ENCODE measurements at regions not wholly inside any gene's neighbourhood (a gene's known extent, or its start where the extent isn't known, plus 50 kb on each side); places are given as distances from the start of the nearest gene placed in this dataset.

DNA sequence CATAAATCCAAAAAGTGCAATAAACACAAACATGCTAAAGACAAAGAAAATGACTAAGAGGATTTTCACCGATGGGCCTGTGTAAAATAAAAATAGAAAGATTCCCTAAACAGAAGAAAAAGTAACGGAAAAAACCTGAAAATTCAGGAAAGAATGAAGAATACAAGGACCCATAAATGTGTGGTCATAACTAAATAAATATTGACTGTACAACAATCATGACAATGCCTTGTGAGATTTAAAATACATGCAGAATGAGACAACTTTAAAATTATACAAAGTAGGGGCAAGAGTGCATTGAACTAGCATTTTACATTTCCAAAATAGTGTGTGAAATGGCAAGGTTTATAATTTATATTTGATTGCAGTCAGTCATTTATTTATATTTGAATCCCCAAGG, 409.1 kb upstream of the ANKRD30A start:
- no peak overlapping the region for H3K23ac ChIP-seq (ENCODE audit: low read depth, low read length)
- dilution Hi-C loops (cut with HindIII; ENCODE audit: low sequenced_read_pairs, unreplicated experiment) = no loop called here
- DNase-seq = no peak
- H4K91ac ChIP-seq (ENCODE audit: insufficient read depth, low read depth, low read length) = no peak overlapping the region
- H3K9ac ChIP-seq (ENCODE audit: low read depth, low read length) = no peak overlapping the region
- H3K4me3 ChIP-seq (ENCODE audit: insufficient read depth, low read depth, low read length) = no peak overlapping the region
- H3K79me1 ChIP-seq (ENCODE audit: low read depth in 1 of 2, low read length in 2 of 2) = no peaks in the 10 kb centered on the region
- no peaks in the 10 kb centered on the region for H3K9me3 ChIP-seq (ENCODE audit: control insufficient read depth, insufficient read depth, low read length)
- no peak overlapping the region for H2BK15ac ChIP-seq (ENCODE audit: low read depth, low read length)
- CTCF ChIA-PET = no interaction called here
- H4K20me1 ChIP-seq (ENCODE audit: insufficient read depth, low read length) = no peaks in the 10 kb centered on the region
- no peak overlapping the region for H2BK5ac ChIP-seq (ENCODE audit: low read depth, low read length, poor library complexity, severe bottlenecking)
- H2BK20ac ChIP-seq (ENCODE audit: low read depth, low read length) = no peak overlapping the region
- WGBS, 2 experiments (ENCODE audit: extremely low coverage in 2 of 2, insufficient read length in 1 of 2) = no CpG with 5 or more reads among the region's 2 CpGs
- no peak for ATAC-seq (ENCODE audit: low read depth)
- no peak overlapping the region for H2AK9ac ChIP-seq (replicated peaks; ENCODE audit: low read depth, low read length, poor library complexity)
- H3K56ac ChIP-seq (ENCODE audit: extremely low read depth, insufficient read depth, low read length) = no peak overlapping the region
- in situ Hi-C loops (cut with MboI; ENCODE audit: low sequenced_read_pairs) = no loop called here
- H3K4me2 ChIP-seq (ENCODE audit: low read depth, low read length) = no peak overlapping the region
- no peak overlapping the region for H3K27ac ChIP-seq (ENCODE audit: insufficient read depth, low read length)
- intact Hi-C loops (cut with micrococcal nuclease) = no loop called here
- POLR2A ChIA-PET (ENCODE audit: unreplicated experiment) = no interaction called here
- TF ChIP-seq NFE2L2 (IDR thresholded peaks at IDR 0.05; ENCODE audit: low read depth, low read length) (no peak), RCOR1 (IDR thresholded peaks at IDR 0.05; ENCODE audit: insufficient replicate concordance, low read length) (no peak), FOS (IDR thresholded peaks at IDR 0.05; ENCODE audit: low read depth, low read length) (no peak), MAZ (IDR thresholded peaks at IDR 0.05; ENCODE audit: borderline replicate concordance, low read depth, low read length) (no peak), RFX5 (IDR thresholded peaks at IDR 0.05; ENCODE audit: low read depth, low read length) (no peak), SMC3 (IDR thresholded peaks at IDR 0.05; ENCODE audit: low read depth, low read length) (no peak), CHD1 (IDR thresholded peaks at IDR 0.05; ENCODE audit: low read depth, low read length) (no peak), POLR2A (IDR thresholded peaks at IDR 0.05; ENCODE audit: low read depth, low read length) (no peak), MAFK (IDR thresholded peaks at IDR 0.05; ENCODE audit: low read depth, low read length) (no peak), CEBPB (IDR thresholded peaks at IDR 0.05; ENCODE audit: low read depth, low read length) (no peak), BHLHE40 (IDR thresholded peaks at IDR 0.05; ENCODE audit: low read depth, low read length) (no peak), MXI1 (IDR thresholded peaks at IDR 0.05; ENCODE audit: borderline replicate concordance, low read depth, low read length) (no peak), RAD21 (IDR thresholded peaks at IDR 0.05; ENCODE audit: low read length) (no peak)
- TF ChIP-seq, protein P1, sequence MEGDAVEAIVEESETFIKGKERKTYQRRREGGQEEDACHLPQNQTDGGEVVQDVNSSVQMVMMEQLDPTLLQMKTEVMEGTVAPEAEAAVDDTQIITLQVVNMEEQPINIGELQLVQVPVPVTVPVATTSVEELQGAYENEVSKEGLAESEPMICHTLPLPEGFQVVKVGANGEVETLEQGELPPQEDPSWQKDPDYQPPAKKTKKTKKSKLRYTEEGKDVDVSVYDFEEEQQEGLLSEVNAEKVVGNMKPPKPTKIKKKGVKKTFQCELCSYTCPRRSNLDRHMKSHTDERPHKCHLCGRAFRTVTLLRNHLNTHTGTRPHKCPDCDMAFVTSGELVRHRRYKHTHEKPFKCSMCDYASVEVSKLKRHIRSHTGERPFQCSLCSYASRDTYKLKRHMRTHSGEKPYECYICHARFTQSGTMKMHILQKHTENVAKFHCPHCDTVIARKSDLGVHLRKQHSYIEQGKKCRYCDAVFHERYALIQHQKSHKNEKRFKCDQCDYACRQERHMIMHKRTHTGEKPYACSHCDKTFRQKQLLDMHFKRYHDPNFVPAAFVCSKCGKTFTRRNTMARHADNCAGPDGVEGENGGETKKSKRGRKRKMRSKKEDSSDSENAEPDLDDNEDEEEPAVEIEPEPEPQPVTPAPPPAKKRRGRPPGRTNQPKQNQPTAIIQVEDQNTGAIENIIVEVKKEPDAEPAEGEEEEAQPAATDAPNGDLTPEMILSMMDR (conservative IDR thresholded peaks at IDR 0.05; ENCODE audit: low read depth, low read length) = no peak
- TF ChIP-seq, protein P2, sequence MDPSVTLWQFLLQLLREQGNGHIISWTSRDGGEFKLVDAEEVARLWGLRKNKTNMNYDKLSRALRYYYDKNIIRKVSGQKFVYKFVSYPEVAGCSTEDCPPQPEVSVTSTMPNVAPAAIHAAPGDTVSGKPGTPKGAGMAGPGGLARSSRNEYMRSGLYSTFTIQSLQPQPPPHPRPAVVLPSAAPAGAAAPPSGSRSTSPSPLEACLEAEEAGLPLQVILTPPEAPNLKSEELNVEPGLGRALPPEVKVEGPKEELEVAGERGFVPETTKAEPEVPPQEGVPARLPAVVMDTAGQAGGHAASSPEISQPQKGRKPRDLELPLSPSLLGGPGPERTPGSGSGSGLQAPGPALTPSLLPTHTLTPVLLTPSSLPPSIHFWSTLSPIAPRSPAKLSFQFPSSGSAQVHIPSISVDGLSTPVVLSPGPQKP (IDR thresholded peaks at IDR 0.05; ENCODE audit: borderline replicate concordance, low read depth, low read length) = no peak
- TF ChIP-seq, protein P3, sequence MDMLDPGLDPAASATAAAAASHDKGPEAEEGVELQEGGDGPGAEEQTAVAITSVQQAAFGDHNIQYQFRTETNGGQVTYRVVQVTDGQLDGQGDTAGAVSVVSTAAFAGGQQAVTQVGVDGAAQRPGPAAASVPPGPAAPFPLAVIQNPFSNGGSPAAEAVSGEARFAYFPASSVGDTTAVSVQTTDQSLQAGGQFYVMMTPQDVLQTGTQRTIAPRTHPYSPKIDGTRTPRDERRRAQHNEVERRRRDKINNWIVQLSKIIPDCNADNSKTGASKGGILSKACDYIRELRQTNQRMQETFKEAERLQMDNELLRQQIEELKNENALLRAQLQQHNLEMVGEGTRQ (IDR thresholded peaks at IDR 0.05; ENCODE audit: low read depth, low read length) = no peak
- H3K14ac ChIP-seq (replicated peaks; ENCODE audit: low read depth, low read length) = no peak overlapping the region
- no peak overlapping the region for H4K8ac ChIP-seq (ENCODE audit: low read depth in 2 of 2, low read length in 2 of 2)
- no peak overlapping the region for H2AK5ac ChIP-seq (ENCODE audit: low read depth, low read length)
- no peaks in the 10 kb centered on the region for H3K9me1 ChIP-seq (ENCODE audit: insufficient read depth, low read length)
- H2AFZ ChIP-seq (replicated peaks; ENCODE audit: low read length, poor library complexity) = no peak overlapping the region
- no peaks in the 10 kb centered on the region for H3K36me3 ChIP-seq (ENCODE audit: control insufficient read depth, insufficient read depth, low read length)
- no peak overlapping the region for H3K4ac ChIP-seq (ENCODE audit: low read depth, low read length)
- no peaks in the 10 kb centered on the region for H3K27me3 ChIP-seq (ENCODE audit: control insufficient read depth, insufficient read depth, low read length)
- H4K5ac ChIP-seq (ENCODE audit: low read depth, low read length) = no peak overlapping the region
- H3K18ac ChIP-seq (ENCODE audit: low read depth, low read length) = no peak overlapping the region
- BruUV-seq (replicated peaks) = no TSS peak
- no peak overlapping the region for H2BK120ac ChIP-seq (ENCODE audit: low read depth, low read length)
- no peaks in the 10 kb centered on the region for H3K4me1 ChIP-seq (ENCODE audit: control insufficient read depth, insufficient read depth, low read length)

All from IMR-90 (cell line).